ENCODE measurements at regions not wholly inside any gene's neighbourhood (a gene's known extent, or its start where the extent isn't known, plus 50 kb on each side); places are given as distances from the start of the nearest gene placed in this dataset.

DNA sequence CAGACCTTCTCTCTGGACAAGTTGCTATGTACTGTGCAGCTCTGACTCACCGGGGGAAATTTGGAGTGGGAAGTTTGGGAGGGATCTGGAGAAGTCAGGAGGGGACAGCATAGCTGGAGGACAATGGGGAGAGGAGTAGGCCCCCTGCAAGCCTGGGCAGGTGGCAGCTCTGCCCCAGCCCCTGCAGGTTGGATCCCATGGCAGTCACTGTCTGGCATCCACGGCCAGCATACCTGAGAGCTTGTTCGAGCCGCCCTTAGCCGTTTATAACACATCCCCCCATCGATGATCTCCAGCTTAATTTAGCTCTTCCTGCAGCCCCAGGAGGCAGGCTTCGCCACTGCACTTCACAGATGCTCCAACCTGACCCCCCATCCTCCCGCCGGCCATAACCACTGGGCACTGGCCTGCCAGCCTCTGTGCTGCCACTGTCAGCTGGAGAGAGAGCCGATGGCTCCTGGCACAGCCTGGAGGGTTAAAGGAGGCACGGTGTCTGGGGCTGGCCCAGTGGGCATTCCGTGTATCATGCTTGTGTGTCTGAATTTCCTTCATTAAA lies 57.7 kb upstream of the RNU6ATAC start:
- ChIA-PET POLR2A (interaction anchor here (0.5 kb wide), 1 partner anchor 46 kb away, joined by 3 read pairs; no protein-coding TSS in a partner anchor), SMC1A (ENCODE audit: uncharacterized antibody, unreplicated experiment) (no interaction called here), CTCF (interaction anchor here (0.8 kb wide), 1 partner anchor 39 kb away, joined by 3 read pairs; no protein-coding TSS in a partner anchor), RAD21 (ENCODE audit: unreplicated experiment) (no interaction called here)
- H3K4me3 ChIP-seq: no peak overlapping the region
- H3K4me1 ChIP-seq (ENCODE audit: control insufficient read depth, insufficient read depth, low read length): no peaks in the 10 kb centered on the region
- H3K4me2 ChIP-seq (ENCODE audit: control insufficient read depth, insufficient read depth): no peak overlapping the region
- no peak overlapping the region for H3K9ac ChIP-seq (ENCODE audit: control insufficient read depth, insufficient read depth, low read length)
- H4K20me1 ChIP-seq (ENCODE audit: control insufficient read depth, insufficient read depth): no peaks in the 10 kb centered on the region
- DNase-seq (ENCODE audit: low read depth, low spot score) (no peak), ATAC-seq (no peak), FAIRE-seq (no peak)
- WGBS (ENCODE audit: insufficient coverage, insufficient replicate concordance, low lambda C conversion rate, missing lambda C conversion rate): 32% methylated on average over 12 of the region's 12 CpGs
- H3K36me3 ChIP-seq (ENCODE audit: control insufficient read depth in 2 of 2, insufficient read depth in 2 of 2, low read length in 1 of 2): no peaks in the 10 kb centered on the region
- H3K9me3 ChIP-seq (replicated peaks; ENCODE audit: control insufficient read depth, insufficient read depth, low read length): no peaks in the 10 kb centered on the region
- no peak overlapping the region for H3K27ac ChIP-seq (ENCODE audit: control insufficient read depth, insufficient read depth)
- no TSS peak for BruUV-seq (replicated peaks)
- TF ChIP-seq ZNF217 (IDR thresholded peaks at IDR 0.05): no peak
- TF ChIP-seq NRF1 (conservative IDR thresholded peaks at IDR 0.05; ENCODE audit: low read depth, low read length): no peak
- TF ChIP-seq, protein P1, sequence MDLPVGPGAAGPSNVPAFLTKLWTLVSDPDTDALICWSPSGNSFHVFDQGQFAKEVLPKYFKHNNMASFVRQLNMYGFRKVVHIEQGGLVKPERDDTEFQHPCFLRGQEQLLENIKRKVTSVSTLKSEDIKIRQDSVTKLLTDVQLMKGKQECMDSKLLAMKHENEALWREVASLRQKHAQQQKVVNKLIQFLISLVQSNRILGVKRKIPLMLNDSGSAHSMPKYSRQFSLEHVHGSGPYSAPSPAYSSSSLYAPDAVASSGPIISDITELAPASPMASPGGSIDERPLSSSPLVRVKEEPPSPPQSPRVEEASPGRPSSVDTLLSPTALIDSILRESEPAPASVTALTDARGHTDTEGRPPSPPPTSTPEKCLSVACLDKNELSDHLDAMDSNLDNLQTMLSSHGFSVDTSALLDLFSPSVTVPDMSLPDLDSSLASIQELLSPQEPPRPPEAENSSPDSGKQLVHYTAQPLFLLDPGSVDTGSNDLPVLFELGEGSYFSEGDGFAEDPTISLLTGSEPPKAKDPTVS (IDR thresholded peaks at IDR 0.05; ENCODE audit: low read depth, low read length): no peak
- TF ChIP-seq, protein P2, sequence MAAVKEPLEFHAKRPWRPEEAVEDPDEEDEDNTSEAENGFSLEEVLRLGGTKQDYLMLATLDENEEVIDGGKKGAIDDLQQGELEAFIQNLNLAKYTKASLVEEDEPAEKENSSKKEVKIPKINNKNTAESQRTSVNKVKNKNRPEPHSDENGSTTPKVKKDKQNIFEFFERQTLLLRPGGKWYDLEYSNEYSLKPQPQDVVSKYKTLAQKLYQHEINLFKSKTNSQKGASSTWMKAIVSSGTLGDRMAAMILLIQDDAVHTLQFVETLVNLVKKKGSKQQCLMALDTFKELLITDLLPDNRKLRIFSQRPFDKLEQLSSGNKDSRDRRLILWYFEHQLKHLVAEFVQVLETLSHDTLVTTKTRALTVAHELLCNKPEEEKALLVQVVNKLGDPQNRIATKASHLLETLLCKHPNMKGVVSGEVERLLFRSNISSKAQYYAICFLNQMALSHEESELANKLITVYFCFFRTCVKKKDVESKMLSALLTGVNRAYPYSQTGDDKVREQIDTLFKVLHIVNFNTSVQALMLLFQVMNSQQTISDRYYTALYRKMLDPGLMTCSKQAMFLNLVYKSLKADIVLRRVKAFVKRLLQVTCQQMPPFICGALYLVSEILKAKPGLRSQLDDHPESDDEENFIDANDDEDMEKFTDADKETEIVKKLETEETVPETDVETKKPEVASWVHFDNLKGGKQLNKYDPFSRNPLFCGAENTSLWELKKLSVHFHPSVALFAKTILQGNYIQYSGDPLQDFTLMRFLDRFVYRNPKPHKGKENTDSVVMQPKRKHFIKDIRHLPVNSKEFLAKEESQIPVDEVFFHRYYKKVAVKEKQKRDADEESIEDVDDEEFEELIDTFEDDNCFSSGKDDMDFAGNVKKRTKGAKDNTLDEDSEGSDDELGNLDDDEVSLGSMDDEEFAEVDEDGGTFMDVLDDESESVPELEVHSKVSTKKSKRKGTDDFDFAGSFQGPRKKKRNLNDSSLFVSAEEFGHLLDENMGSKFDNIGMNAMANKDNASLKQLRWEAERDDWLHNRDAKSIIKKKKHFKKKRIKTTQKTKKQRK (IDR thresholded peaks at IDR 0.05; ENCODE audit: low read depth, low read length): no peak
- TF ChIP-seq PAX5 (IDR thresholded peaks at IDR 0.05; ENCODE audit: borderline replicate concordance, low read depth, low read length): no peak
- no peak for TF ChIP-seq POU2F2 (IDR thresholded peaks at IDR 0.05; ENCODE audit: borderline replicate concordance, low read depth, low read length)
- no peak for TF ChIP-seq NFIC (IDR thresholded peaks at IDR 0.05; ENCODE audit: low read depth, low read length)
- no peak for TF ChIP-seq STAT1 (conservative IDR thresholded peaks at IDR 0.05)
- TF ChIP-seq HDAC6 (IDR thresholded peaks at IDR 0.05; ENCODE audit: unreplicated experiment): no peak
- TF ChIP-seq CHD2 (IDR thresholded peaks at IDR 0.05; ENCODE audit: borderline replicate concordance, low read depth, low read length): no peak
- TF ChIP-seq YY1 (IDR thresholded peaks at IDR 0.05; ENCODE audit: low read depth, low read length): no peak
- no peak for TF ChIP-seq ZNF24 (IDR thresholded peaks at IDR 0.05)
- TF ChIP-seq CREB1 (IDR thresholded peaks at IDR 0.05; ENCODE audit: low read depth): no peak
- no peak for TF ChIP-seq NFYA (IDR thresholded peaks at IDR 0.05; ENCODE audit: borderline replicate concordance, low read depth, low read length)
- TF ChIP-seq, protein P3, sequence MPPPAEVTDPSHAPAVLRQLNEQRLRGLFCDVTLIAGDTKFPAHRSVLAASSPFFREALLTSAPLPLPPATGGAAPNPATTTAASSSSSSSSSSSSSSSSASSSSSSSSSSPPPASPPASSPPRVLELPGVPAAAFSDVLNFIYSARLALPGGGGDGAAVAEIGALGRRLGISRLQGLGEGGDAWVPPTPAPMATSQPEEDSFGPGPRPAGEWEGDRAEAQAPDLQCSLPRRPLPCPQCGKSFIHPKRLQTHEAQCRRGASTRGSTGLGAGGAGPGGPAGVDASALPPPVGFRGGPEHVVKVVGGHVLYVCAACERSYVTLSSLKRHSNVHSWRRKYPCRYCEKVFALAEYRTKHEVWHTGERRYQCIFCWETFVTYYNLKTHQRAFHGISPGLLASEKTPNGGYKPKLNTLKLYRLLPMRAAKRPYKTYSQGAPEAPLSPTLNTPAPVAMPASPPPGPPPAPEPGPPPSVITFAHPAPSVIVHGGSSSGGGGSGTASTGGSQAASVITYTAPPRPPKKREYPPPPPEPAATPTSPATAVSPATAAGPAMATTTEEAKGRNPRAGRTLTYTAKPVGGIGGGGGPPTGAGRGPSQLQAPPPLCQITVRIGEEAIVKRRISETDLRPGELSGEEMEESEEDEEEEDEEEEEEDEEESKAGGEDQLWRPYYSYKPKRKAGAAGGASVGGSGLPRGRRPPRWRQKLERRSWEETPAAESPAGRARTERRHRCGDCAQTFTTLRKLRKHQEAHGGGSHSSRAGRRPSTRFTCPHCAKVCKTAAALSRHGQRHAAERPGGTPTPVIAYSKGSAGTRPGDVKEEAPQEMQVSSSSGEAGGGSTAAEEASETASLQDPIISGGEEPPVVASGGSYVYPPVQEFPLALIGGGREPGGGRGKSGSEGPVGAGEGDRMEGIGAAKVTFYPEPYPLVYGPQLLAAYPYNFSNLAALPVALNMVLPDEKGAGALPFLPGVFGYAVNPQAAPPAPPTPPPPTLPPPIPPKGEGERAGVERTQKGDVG (CRISPR knock-in tag; IDR thresholded peaks at IDR 0.05): no peak
- TF ChIP-seq ZNF274 (IDR thresholded peaks at IDR 0.05; ENCODE audit: insufficient read depth, insufficient read length): no peak
- no peak for TF ChIP-seq KAT2A (conservative IDR thresholded peaks at IDR 0.05; ENCODE audit: control insufficient read depth, low read depth, low read length)
- TF ChIP-seq HDAC2 (IDR thresholded peaks at IDR 0.05): no peak
- no peak for TF ChIP-seq JUNB (IDR thresholded peaks at IDR 0.05)
- no peak for TF ChIP-seq EED (IDR thresholded peaks at IDR 0.05; ENCODE audit: low read depth)
- intact Hi-C loops (cut with micrococcal nuclease; ENCODE audit: unreplicated experiment): no loop called here
- no peaks in the 10 kb centered on the region; a peak in 1 of 4 replicates for H3K27me3 ChIP-seq (replicated peaks in 1 of 2; ENCODE audit: control insufficient read depth in 2 of 2, insufficient read depth in 2 of 2, low read length in 1 of 2)
- no peaks in the 10 kb centered on the region for H3K79me2 ChIP-seq (ENCODE audit: control insufficient read depth, insufficient read depth, low read length)
- no peak overlapping the region for H2AFZ ChIP-seq (ENCODE audit: control insufficient read depth, low read depth, low read length)
- in situ Hi-C loops (cut with MboI): no loop called here

Data from GM12878 (cell line).